Peyer's patch (tissue), 4 donors: ENCODE measurements at regions not wholly inside any gene's neighbourhood (a gene's known extent, or its start where the extent isn't known, plus 50 kb on each side); places are given as distances from the start of the nearest gene placed in this dataset.

Experiments used
- CTCF ChIP-seq, 6 experiments: fragments of 450-650 bp in 4 of 6; fragments of 200-600 bp in 2 of 6; sonication (generic) in 1 of 6; IDR thresholded peaks; one replicate each; pipeline ENCODE4 v1.5.1; 2017 to 2019; ENCODE audit warnings: antibody characterized with exemption in 6 of 6, mild to moderate bottlenecking in 3 of 6, moderate library complexity in 1 of 6
- POLR2A ChIP-seq, 2 donors: fragments of 450-650 bp; IDR thresholded peaks; one replicate each; pipeline ENCODE4 v1.5.1; 2017; ENCODE audit warnings: antibody characterized with exemption in 2 of 2, mild to moderate bottlenecking in 2 of 2, moderate library complexity in 2 of 2

DNA sequence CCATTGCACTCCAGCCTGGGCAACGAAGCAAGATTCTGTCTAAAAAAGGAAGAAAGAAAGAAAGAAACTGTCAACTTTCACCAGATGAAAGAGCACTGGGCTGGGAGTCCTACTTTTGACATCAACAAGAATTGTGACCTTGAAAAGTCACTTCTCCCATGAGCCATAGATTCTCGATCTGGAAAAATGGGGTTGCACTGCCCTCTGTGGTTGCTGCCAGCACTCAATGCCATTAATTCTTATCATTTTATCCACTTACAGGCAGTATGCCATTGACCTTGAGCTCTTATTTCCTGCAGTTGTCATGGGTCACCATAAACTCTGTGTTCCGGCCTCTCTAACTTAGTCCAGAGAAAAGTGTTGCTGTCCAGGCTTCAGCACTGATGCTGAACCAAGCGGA, 137.2 kb downstream of the NOC3L start:
- TF ChIP-seq CTCF (IDR thresholded peaks at IDR 0.05) (peak in 3 of 6 experiments; percentile 29 to 53 (median 40)), POLR2A (IDR thresholded peaks at IDR 0.05) (no peak)
